ENCODE measurements at regions not wholly inside any gene's neighbourhood (a gene's known extent, or its start where the extent isn't known, plus 50 kb on each side); places are given as distances from the start of the nearest gene placed in this dataset.

DNA sequence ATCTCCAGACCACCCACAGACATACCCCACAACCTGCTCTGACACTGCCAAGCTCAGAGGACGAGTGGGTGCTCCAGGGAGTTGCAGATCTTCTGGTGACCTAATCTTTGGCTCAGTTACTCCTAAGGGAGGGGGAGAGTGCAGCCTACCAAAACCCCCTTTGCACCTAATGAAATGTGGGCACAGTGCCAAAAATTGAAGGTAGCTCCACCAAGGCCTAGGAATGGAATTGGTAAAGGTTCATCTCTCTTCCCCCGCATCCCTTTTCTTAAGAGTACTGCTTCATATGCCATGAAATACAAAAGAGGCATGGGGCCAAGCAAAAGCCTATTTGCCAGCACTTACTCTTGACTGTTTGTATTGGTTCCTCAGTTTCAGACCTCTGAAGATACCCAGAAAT is 491.0 kb downstream of the NAF1 start:
- Histone ChIP-seq H3K4me3 (ENCODE audit: insufficient read depth, low read length) (no peak overlapping the region), H4K20me1 (ENCODE audit: insufficient read depth, low read length) (no peaks in the 10 kb centered on the region), H3K4me1 (ENCODE audit: insufficient read depth, low read length) (no peaks in the 10 kb centered on the region), H2AFZ (ENCODE audit: low read length) (no peak overlapping the region), H3K9me3 (ENCODE audit: low read depth, low read length) (peaks cover 2% of the 10 kb centered on the region), H3K79me2 (ENCODE audit: insufficient read depth, low read length) (no peaks in the 10 kb centered on the region), H3K4me2 (ENCODE audit: insufficient read depth, low read length) (no peak overlapping the region), H3K27me3 (ENCODE audit: insufficient read depth, low read length) (no peaks in the 10 kb centered on the region), H3K27ac (ENCODE audit: low read depth, low read length) (no peak overlapping the region), H3K36me3 (ENCODE audit: insufficient read depth, low read length) (no peaks in the 10 kb centered on the region)
- TF ChIP-seq, protein P1, sequence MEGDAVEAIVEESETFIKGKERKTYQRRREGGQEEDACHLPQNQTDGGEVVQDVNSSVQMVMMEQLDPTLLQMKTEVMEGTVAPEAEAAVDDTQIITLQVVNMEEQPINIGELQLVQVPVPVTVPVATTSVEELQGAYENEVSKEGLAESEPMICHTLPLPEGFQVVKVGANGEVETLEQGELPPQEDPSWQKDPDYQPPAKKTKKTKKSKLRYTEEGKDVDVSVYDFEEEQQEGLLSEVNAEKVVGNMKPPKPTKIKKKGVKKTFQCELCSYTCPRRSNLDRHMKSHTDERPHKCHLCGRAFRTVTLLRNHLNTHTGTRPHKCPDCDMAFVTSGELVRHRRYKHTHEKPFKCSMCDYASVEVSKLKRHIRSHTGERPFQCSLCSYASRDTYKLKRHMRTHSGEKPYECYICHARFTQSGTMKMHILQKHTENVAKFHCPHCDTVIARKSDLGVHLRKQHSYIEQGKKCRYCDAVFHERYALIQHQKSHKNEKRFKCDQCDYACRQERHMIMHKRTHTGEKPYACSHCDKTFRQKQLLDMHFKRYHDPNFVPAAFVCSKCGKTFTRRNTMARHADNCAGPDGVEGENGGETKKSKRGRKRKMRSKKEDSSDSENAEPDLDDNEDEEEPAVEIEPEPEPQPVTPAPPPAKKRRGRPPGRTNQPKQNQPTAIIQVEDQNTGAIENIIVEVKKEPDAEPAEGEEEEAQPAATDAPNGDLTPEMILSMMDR (IDR thresholded peaks at IDR 0.05; ENCODE audit: extremely low read depth, low read depth, low read length) = no peak
- no peak for DNase-seq (ENCODE audit: insufficient read length, low spot score, missing footprints)

DNA sequence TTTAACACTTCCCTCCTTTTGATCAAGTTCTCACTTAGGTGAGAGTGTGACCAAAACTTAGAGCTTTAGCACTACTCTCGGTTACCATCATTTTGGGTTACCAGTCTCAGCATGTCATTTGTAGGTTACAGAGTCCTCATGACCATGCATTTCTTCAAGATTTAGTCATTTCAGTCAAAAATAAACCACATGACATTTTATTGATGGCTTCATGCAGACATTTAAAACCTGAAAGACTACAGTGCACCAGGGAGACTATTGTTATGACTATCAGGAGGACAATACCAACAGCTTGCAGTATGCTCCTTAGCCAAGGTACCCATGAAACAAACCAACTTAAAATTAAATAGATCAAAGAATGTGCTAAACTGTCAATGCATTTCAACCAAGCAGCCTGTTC is 498.1 kb upstream of the FSTL5 start:
- Histone ChIP-seq H3K4me1 (ENCODE audit: insufficient read depth, low read length) (no peaks in the 10 kb centered on the region), H3K27ac (ENCODE audit: low read depth, low read length) (no peak overlapping the region), H3K9me3 (ENCODE audit: low read depth, low read length) (no peaks in the 10 kb centered on the region), H3K27me3 (ENCODE audit: insufficient read depth, low read length) (no peaks in the 10 kb centered on the region), H3K36me3 (ENCODE audit: insufficient read depth, low read length) (no peaks in the 10 kb centered on the region), H3K4me3 (ENCODE audit: insufficient read depth, low read length) (no peak overlapping the region), H4K20me1 (ENCODE audit: insufficient read depth, low read length) (no peaks in the 10 kb centered on the region), H3K4me2 (ENCODE audit: insufficient read depth, low read length) (no peak overlapping the region), H3K79me2 (ENCODE audit: insufficient read depth, low read length) (no peaks in the 10 kb centered on the region), H2AFZ (ENCODE audit: low read length) (no peak overlapping the region)
- no peak for DNase-seq (ENCODE audit: insufficient read length, low spot score, missing footprints)
- TF ChIP-seq, protein P1 (IDR thresholded peaks at IDR 0.05; ENCODE audit: extremely low read depth, low read depth, low read length) = no peak

DNA sequence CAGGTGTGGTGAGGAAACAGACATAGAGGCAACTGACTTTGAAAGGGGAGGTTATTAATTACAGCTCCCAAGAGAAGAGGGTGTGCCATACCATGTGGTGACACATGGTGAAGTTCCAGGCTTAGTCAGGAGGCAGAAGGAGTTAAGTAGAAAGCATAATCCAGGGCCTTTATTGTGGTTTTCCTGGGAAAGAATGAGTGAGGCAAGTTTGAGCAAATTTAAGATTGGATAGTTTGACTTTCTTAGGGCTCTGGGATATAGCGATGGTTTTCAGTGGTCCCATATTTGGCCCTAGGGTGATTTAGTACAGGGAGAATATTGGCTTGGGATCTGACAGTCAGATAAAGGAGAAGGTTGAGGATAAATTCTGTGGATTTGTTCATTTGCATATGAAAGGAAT is 495.9 kb upstream of the FSTL5 start:
- no peaks in the 10 kb centered on the region for H3K27me3 ChIP-seq (ENCODE audit: insufficient read depth, low read length)
- TF ChIP-seq, protein P1 (IDR thresholded peaks at IDR 0.05; ENCODE audit: extremely low read depth, low read depth, low read length) = no peak
- no peaks in the 10 kb centered on the region for H3K9me3 ChIP-seq (ENCODE audit: low read depth, low read length)
- H3K79me2 ChIP-seq (ENCODE audit: insufficient read depth, low read length) = no peaks in the 10 kb centered on the region
- no peaks in the 10 kb centered on the region for H3K4me1 ChIP-seq (ENCODE audit: insufficient read depth, low read length)
- no peak overlapping the region for H3K27ac ChIP-seq (ENCODE audit: low read depth, low read length)
- no peak overlapping the region for H2AFZ ChIP-seq (ENCODE audit: low read length)
- H4K20me1 ChIP-seq (ENCODE audit: insufficient read depth, low read length) = no peaks in the 10 kb centered on the region
- DNase-seq (ENCODE audit: insufficient read length, low spot score, missing footprints) = no peak
- no peak overlapping the region for H3K4me3 ChIP-seq (ENCODE audit: insufficient read depth, low read length)
- no peak overlapping the region for H3K4me2 ChIP-seq (ENCODE audit: insufficient read depth, low read length)
- no peaks in the 10 kb centered on the region for H3K36me3 ChIP-seq (ENCODE audit: insufficient read depth, low read length)

DNA sequence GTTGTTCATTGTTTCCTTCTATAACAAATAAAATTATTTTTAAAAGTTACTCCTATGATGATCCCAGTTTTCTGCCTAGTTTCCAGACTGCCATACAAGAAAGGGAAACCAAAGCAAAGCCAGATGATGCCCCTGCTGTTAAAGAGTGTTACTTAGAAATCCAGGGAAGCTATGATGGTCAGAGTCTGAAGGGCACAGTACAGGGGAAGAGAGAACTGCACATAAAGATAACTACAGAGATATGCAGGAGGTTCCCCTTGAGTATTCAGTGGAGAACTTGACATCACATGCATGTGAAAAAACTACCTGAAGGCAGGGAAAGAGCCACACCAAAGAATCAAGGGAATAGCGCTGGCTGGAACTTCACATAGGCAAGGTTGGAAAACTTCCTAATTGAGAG is 494.2 kb upstream of the FSTL5 start:
- no peaks in the 10 kb centered on the region for H3K27me3 ChIP-seq (ENCODE audit: insufficient read depth, low read length)
- no peaks in the 10 kb centered on the region for H3K79me2 ChIP-seq (ENCODE audit: insufficient read depth, low read length)
- H4K20me1 ChIP-seq (ENCODE audit: insufficient read depth, low read length) = no peaks in the 10 kb centered on the region
- H2AFZ ChIP-seq (ENCODE audit: low read length) = no peak overlapping the region
- no peak overlapping the region for H3K4me3 ChIP-seq (ENCODE audit: insufficient read depth, low read length)
- H3K4me2 ChIP-seq (ENCODE audit: insufficient read depth, low read length) = no peak overlapping the region
- no peaks in the 10 kb centered on the region for H3K4me1 ChIP-seq (ENCODE audit: insufficient read depth, low read length)
- H3K9me3 ChIP-seq (ENCODE audit: low read depth, low read length) = no peaks in the 10 kb centered on the region
- TF ChIP-seq, protein P1 (IDR thresholded peaks at IDR 0.05; ENCODE audit: extremely low read depth, low read depth, low read length) = no peak
- H3K27ac ChIP-seq (ENCODE audit: low read depth, low read length) = no peak overlapping the region
- no peaks in the 10 kb centered on the region for H3K36me3 ChIP-seq (ENCODE audit: insufficient read depth, low read length)
- DNase-seq (ENCODE audit: insufficient read length, low spot score, missing footprints) = no peak
